HEK293 (cell line): ENCODE measurements at regions not wholly inside any gene's neighbourhood (a gene's known extent, or its start where the extent isn't known, plus 50 kb on each side); places are given as distances from the start of the nearest gene placed in this dataset.

ENCODE experiments used
- GLI4 ChIP-seq: fragments of 450-650 bp; formaldehyde crosslinking; IDR thresholded peaks from 2 replicates; pipeline ENCODE4 v1.5.1; 2016; ENCODE audit warnings: missing biosample characterization, missing genetic modification characterization
- ZBTB20 ChIP-seq: fragments of 450-650 bp; formaldehyde crosslinking; IDR thresholded peaks from 2 replicates; pipeline ENCODE4 v1.5.1; 2016; ENCODE audit warnings: missing biosample characterization, missing genetic modification characterization
- TF ChIP-seq, protein P1 (sequence below): fragments of 450-650 bp; formaldehyde crosslinking; IDR thresholded peaks from 2 replicates; pipeline ENCODE4 v1.5.1; 2016; ENCODE audit warnings: missing biosample characterization, missing genetic modification characterization
- TF ChIP-seq, protein P2 (sequence below): fragments of 450-650 bp; formaldehyde crosslinking; optimal IDR thresholded peaks from 2 replicates; pipeline ENCODE3; 2016; ENCODE audit warnings: missing biosample characterization, mild to moderate bottlenecking, missing genetic modification characterization

DNA sequence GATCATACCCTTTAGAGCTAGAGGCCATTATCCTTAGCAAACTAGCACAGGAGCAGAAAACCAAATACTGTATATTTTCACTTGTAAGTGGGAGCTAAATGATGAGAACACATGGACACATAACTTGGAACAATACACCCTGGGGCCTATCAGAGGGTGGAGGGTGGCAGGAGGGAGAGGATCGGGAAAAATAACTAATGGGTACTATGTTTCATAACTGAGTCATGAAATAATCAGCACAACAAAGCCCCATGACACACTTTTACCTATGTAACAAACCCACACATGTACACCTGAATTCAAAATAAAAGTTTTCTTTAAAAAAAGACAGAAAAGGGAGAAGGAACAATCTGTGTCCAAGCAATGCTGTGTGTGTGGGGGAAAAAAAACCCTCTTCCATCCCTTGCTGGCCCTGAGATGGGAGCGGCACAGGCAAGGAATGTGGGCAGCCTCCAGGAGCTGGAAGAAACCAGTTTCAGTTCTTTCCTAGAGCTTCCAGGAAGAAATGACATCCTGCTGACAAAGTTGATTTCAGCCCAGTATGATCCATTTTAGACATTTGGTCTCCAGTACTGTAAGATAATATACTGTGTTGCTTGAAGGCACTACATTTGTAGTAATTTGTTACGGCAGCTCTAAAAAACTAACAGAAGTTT, 458.7 kb upstream of the CNTNAP5 start:
- TF ChIP-seq, protein P1, sequence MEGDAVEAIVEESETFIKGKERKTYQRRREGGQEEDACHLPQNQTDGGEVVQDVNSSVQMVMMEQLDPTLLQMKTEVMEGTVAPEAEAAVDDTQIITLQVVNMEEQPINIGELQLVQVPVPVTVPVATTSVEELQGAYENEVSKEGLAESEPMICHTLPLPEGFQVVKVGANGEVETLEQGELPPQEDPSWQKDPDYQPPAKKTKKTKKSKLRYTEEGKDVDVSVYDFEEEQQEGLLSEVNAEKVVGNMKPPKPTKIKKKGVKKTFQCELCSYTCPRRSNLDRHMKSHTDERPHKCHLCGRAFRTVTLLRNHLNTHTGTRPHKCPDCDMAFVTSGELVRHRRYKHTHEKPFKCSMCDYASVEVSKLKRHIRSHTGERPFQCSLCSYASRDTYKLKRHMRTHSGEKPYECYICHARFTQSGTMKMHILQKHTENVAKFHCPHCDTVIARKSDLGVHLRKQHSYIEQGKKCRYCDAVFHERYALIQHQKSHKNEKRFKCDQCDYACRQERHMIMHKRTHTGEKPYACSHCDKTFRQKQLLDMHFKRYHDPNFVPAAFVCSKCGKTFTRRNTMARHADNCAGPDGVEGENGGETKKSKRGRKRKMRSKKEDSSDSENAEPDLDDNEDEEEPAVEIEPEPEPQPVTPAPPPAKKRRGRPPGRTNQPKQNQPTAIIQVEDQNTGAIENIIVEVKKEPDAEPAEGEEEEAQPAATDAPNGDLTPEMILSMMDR: no peak
- TF ChIP-seq GLI4 (tag by site-specific recombination) (no peak), ZBTB20 (tag by site-specific recombination) (no peak)
- TF ChIP-seq, protein P2, sequence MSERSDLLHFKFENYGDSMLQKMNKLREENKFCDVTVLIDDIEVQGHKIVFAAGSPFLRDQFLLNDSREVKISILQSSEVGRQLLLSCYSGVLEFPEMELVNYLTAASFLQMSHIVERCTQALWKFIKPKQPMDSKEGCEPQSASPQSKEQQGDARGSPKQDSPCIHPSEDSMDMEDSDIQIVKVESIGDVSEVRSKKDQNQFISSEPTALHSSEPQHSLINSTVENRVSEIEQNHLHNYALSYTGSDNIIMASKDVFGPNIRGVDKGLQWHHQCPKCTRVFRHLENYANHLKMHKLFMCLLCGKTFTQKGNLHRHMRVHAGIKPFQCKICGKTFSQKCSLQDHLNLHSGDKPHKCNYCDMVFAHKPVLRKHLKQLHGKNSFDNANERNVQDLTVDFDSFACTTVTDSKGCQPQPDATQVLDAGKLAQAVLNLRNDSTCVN (tag by site-specific recombination): no peak
